K562 (cell line): ENCODE measurements at regions not wholly inside any gene's neighbourhood (a gene's known extent, or its start where the extent isn't known, plus 50 kb on each side); places are given as distances from the start of the nearest gene placed in this dataset.

Experiments used
- ATAC-seq: fragments of 200-7000 bp; cut with Tn5 transposase; 3 replicates; pipeline ENCODE4 v1.9.1; 2020; ENCODE audit warnings: moderate library complexity
- BruUV-seq: library from RNA; stranded (reverse); fragments of 400-500 nt; replicated peaks from 2 replicates; lab custom pipeline; 2021; lab: Mats Ljungman, UMichigan
- CTCF ChIA-PET: fragments of 300-600 bp; formaldehyde crosslinking; extraction: SDS; loops from one replicate; lab custom pipeline; 2021; ENCODE audit warnings: low intra/inter-chr PET ratio; lab: Yijun Ruan, JAX
- POLR2A ChIA-PET: fragments of 300-600, 350-650 bp; sonication (Branson Sonifier 250); formaldehyde crosslinking; extraction: SDS; loops from one replicate; lab custom pipeline; 2021; ENCODE audit warnings: antibody characterized with exemption, inconsistent platforms; lab: Yijun Ruan, JAX
- DNase-seq, 4 experiments: peaks; one replicate each; pipeline versions ENCODE4 v3.0.0 to v3.0.0-alpha.2; 2011 to 2018; ENCODE audit warnings: low spot score in 3 of 4, mixed read lengths in 3 of 4; ENCODE audit errors: extremely low read depth in 1 of 4
- FAIRE-seq: peaks from 2 replicates; lab custom pipeline; 2011; peaks lifted over from hg19 to GRCh38; lab: Jason Lieb, UNC
- H2AFZ ChIP-seq: 2 replicates; pipeline ENCODE4 v1.6.0; 2011; ENCODE audit warnings: low read depth, low read length, control low read depth, inconsistent platforms
- H3K27ac ChIP-seq: fragments of 200-600 bp; 3 replicates; pipeline ENCODE4 v1.8.0; 2011; ENCODE audit warnings: low read depth, mild to moderate bottlenecking, control low read depth, inconsistent platforms, low read length, moderate library complexity, mixed read lengths; ENCODE audit errors: extremely low read depth
- H3K27me3 ChIP-seq, 2 experiments: fragments of 300-600 bp in 1 of 2; 2 replicates in 1 of 2; 3 replicates in 1 of 2; pipeline versions ENCODE4 v1.6.0 to v1.8.0; 2011; ENCODE audit warnings: inconsistent platforms in 2 of 2, low read length in 2 of 2, mild to moderate bottlenecking in 1 of 2, mixed read lengths in 1 of 2, moderate library complexity in 1 of 2; ENCODE audit not compliant: control insufficient read depth in 2 of 2, insufficient read depth in 2 of 2
- H3K36me3 ChIP-seq: fragments of 300-600 bp; 3 replicates; pipeline ENCODE4 v1.8.0; 2011; ENCODE audit warnings: mild to moderate bottlenecking, low read length, inconsistent platforms; ENCODE audit not compliant: control insufficient read depth, insufficient read depth
- H3K4me1 ChIP-seq, 2 experiments: fragments of 200-600 bp in 1 of 2; replicated peaks in 1 of 2; 2 replicates in 1 of 2; 3 replicates in 1 of 2; pipeline versions ENCODE4 v1.5.1 to v1.8.0; 2011; ENCODE audit warnings: inconsistent platforms in 2 of 2, low read length in 2 of 2, mild to moderate bottlenecking in 1 of 2, mixed read lengths in 1 of 2, moderate library complexity in 1 of 2; ENCODE audit not compliant: control insufficient read depth in 2 of 2, insufficient read depth in 2 of 2
- H3K4me2 ChIP-seq: 2 replicates; pipeline ENCODE4 v1.6.1; 2011; ENCODE audit warnings: low read length, control low read depth, inconsistent platforms, mixed read lengths; ENCODE audit not compliant: insufficient read depth
- H3K4me3 ChIP-seq: fragments of 200-600 bp; sonication (generic), shearing (Covaris generic); 2 replicates; pipeline ENCODE4 v1.5.1; 2016; ENCODE audit warnings: control low read depth, inconsistent platforms
- H3K79me2 ChIP-seq: fragments of 200-600 bp; 3 replicates; pipeline ENCODE4 v1.8.0; 2011; ENCODE audit warnings: low read length, inconsistent platforms; ENCODE audit not compliant: control insufficient read depth, insufficient read depth
- H3K9ac ChIP-seq, 2 experiments: 2 replicates each; pipeline versions ENCODE4 v1.6.0 to v1.6.1; 2011; ENCODE audit warnings: low read depth in 2 of 2, low read length in 2 of 2, control low read depth in 1 of 2, inconsistent platforms in 1 of 2, mild to moderate bottlenecking in 1 of 2, mixed read lengths in 1 of 2; ENCODE audit not compliant: insufficient read depth in 1 of 2
- H3K9me1 ChIP-seq: one replicate; pipeline ENCODE4 v1.6.0; 2011; ENCODE audit warnings: inconsistent platforms, mild to moderate bottlenecking, low read length, moderate library complexity; ENCODE audit not compliant: control insufficient read depth, insufficient read depth
- H3K9me3 ChIP-seq: replicated peaks from 2 replicates; pipeline ENCODE4 v1.5.1; 2011; ENCODE audit warnings: low read depth, low read length, inconsistent platforms; ENCODE audit not compliant: control insufficient read depth, insufficient read depth
- H4K20me1 ChIP-seq: replicated peaks from 2 replicates; pipeline ENCODE4 v1.6.1; 2011; ENCODE audit warnings: low read length, inconsistent platforms, mixed read lengths; ENCODE audit not compliant: control insufficient read depth, insufficient read depth
- CBX3 ChIP-seq, 2 experiments: IDR thresholded peaks; 1 replicate in 1 of 2; 2 replicates in 1 of 2; pipeline ENCODE4 v1.6.1; 2012; ENCODE audit warnings: inconsistent platforms in 2 of 2, low read length in 2 of 2, borderline replicate concordance in 1 of 2, control low read depth in 1 of 2
- EP300 ChIP-seq: IDR thresholded peaks from 2 replicates; pipeline ENCODE4 v1.6.1; 2012; ENCODE audit warnings: low read length, improper control_type of control experiment
- MCM2 ChIP-seq: fragments of 450-650 bp; IDR thresholded peaks from 2 replicates; pipeline ENCODE4 v1.6.1; 2017; ENCODE audit warnings: low read depth, mild to moderate bottlenecking
- NCOA1 ChIP-seq: fragments of 450-650 bp; IDR thresholded peaks from 2 replicates; pipeline ENCODE4 v1.6.1; 2016; ENCODE audit warnings: low read depth
- NCOA6 ChIP-seq: fragments of 450-650 bp; IDR thresholded peaks from 2 replicates; pipeline ENCODE4 v1.6.1; 2017; ENCODE audit warnings: mild to moderate bottlenecking
- NR2C1 ChIP-seq, 2 experiments: fragments of 450-650 bp; IDR thresholded peaks; 2 replicates each; pipeline ENCODE4 v1.6.1; 2017; ENCODE audit warnings: mild to moderate bottlenecking in 2 of 2, antibody characterized with exemption in 1 of 2, inconsistent platforms in 1 of 2, missing compliant biosample characterization in 1 of 2, missing genetic modification characterization in 1 of 2
- PCBP1 ChIP-seq: fragments of 200-400 bp; formaldehyde crosslinking; IDR thresholded peaks from 2 replicates; pipeline ENCODE4 v1.6.1; 2018; ENCODE audit warnings: mild to moderate bottlenecking, low read depth, low read length; ENCODE audit not compliant: poor library complexity, severe bottlenecking
- PML ChIP-seq: IDR thresholded peaks from 2 replicates; pipeline ENCODE4 v1.6.1; 2012; ENCODE audit warnings: low read length, inconsistent platforms
- RBM15 ChIP-seq: fragments of 200-400 bp; formaldehyde crosslinking; IDR thresholded peaks from 2 replicates; pipeline ENCODE4 v1.6.1; 2018; ENCODE audit warnings: mild to moderate bottlenecking, low read length, moderate library complexity; ENCODE audit not compliant: insufficient read depth
- TGIF2 ChIP-seq: sonication (generic); formaldehyde crosslinking; IDR thresholded peaks from 2 replicates; pipeline ENCODE4 v1.8.1; 2022; ENCODE audit warnings: mild to moderate bottlenecking, missing genetic modification reagents, moderate library complexity
- YBX1 ChIP-seq: fragments of 450-650 bp; IDR thresholded peaks from 2 replicates; pipeline ENCODE4 v1.7.1; 2016; ENCODE audit warnings: mild to moderate bottlenecking
- ZNF124 ChIP-seq: sonication (generic); formaldehyde crosslinking; IDR thresholded peaks from 2 replicates; pipeline ENCODE4 v1.8.1; 2022; ENCODE audit warnings: missing genetic modification reagents
- WGBS: fragments of 100-300 bp; shearing (Covaris generic); methylation state at CpG from one replicate; pipeline ENCODE4 v1.1.6; 2016; ENCODE audit warnings: low coverage, mixed read lengths; ENCODE audit not compliant: insufficient coverage; ENCODE audit errors: missing lambda C conversion rate; 5-methylcytosine and 5-hydroxymethylcytosine counted together
- in situ Hi-C: fragments of 300-500 bp; cut with MboI; formaldehyde crosslinking; loops from 4 replicates; pipeline ENCODE4 v1.15.0; 2018; ENCODE audit warnings: inconsistent platforms, mixed read lengths
- intact Hi-C: fragments of 100-400 bp; cut with micrococcal nuclease; formaldehyde crosslinking; loops from 2 replicates; pipeline ENCODE4 v1.14.2; 2022
- TF ChIP-seq, protein P1 (sequence below): fragments of 200-400 bp; formaldehyde crosslinking; IDR thresholded peaks from 2 replicates; pipeline ENCODE4 v1.6.1; 2017; ENCODE audit warnings: mild to moderate bottlenecking, low read depth, low read length, moderate library complexity

DNA sequence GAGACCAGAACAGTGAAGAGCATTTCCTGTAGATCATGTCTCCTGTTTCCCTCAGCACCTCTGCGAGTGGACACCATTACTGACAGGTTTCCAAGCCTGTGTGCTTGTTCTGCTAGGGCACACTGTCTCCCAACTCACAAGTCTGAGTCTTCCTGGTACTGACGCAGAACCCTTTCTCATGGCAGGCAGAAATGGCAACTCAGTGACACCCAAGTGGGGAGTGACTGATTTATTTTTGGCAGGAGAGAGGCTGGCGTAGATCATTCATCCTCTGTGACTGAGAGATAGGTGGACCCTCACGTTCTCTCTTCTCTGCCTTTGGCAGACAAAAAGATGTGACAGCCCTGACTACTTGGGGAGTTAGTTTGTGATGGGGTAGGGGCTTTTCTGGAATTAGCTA is 183.4 kb downstream of the RFC3 start:
- ChIA-PET CTCF (no interaction called here), POLR2A (no interaction called here)
- H3K79me2 ChIP-seq: no peaks in the 10 kb centered on the region
- no peaks in the 10 kb centered on the region for H3K9me3 ChIP-seq
- no TSS peak for BruUV-seq
- no peak for ATAC-seq
- no peaks in the 10 kb centered on the region for H3K27me3 ChIP-seq
- no peak for TF ChIP-seq RBM15
- no peak for TF ChIP-seq ZNF124
- TF ChIP-seq PML: no peak
- no peak for TF ChIP-seq NCOA1
- TF ChIP-seq TGIF2 (CRISPR knock-in tag): no peak
- no peak for TF ChIP-seq MCM2
- no peak for TF ChIP-seq EP300
- no peak for TF ChIP-seq PCBP1
- TF ChIP-seq NR2C1 (IDR thresholded peaks at IDR 0.05): no peak
- TF ChIP-seq NR2C1 (tag; IDR thresholded peaks at IDR 0.05): no peak
- TF ChIP-seq, protein P1, sequence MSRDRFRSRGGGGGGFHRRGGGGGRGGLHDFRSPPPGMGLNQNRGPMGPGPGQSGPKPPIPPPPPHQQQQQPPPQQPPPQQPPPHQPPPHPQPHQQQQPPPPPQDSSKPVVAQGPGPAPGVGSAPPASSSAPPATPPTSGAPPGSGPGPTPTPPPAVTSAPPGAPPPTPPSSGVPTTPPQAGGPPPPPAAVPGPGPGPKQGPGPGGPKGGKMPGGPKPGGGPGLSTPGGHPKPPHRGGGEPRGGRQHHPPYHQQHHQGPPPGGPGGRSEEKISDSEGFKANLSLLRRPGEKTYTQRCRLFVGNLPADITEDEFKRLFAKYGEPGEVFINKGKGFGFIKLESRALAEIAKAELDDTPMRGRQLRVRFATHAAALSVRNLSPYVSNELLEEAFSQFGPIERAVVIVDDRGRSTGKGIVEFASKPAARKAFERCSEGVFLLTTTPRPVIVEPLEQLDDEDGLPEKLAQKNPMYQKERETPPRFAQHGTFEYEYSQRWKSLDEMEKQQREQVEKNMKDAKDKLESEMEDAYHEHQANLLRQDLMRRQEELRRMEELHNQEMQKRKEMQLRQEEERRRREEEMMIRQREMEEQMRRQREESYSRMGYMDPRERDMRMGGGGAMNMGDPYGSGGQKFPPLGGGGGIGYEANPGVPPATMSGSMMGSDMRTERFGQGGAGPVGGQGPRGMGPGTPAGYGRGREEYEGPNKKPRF: no peak
- TF ChIP-seq NCOA6: no peak
- TF ChIP-seq YBX1: no peak
- no peak for TF ChIP-seq CBX3 (IDR thresholded peaks at IDR 0.05; ENCODE audit: borderline replicate concordance in 1 of 2, low read length in 2 of 2)
- H4K20me1 ChIP-seq: no peaks in the 10 kb centered on the region
- no peak for DNase-seq
- H3K36me3 ChIP-seq: no peaks in the 10 kb centered on the region
- intact Hi-C loops: no loop called here
- H3K4me2 ChIP-seq: no peak overlapping the region
- no peaks in the 10 kb centered on the region for H3K9me1 ChIP-seq
- H3K4me3 ChIP-seq: no peak overlapping the region
- H3K4me1 ChIP-seq: no peaks in the 10 kb centered on the region
- H3K27ac ChIP-seq: no peak overlapping the region
- H2AFZ ChIP-seq: no peak overlapping the region
- WGBS: 8% methylated on average over 2 of the region's 4 CpGs
- in situ Hi-C loops: no loop called here
- FAIRE-seq: no peak
- H3K9ac ChIP-seq: no peak overlapping the region
